PC-3 (cell line): ENCODE measurements at regions not wholly inside any gene's neighbourhood (a gene's known extent, or its start where the extent isn't known, plus 50 kb on each side); places are given as distances from the start of the nearest gene placed in this dataset.

Experiments
- EZH2phosphoT487 ChIP-seq: fragments of 300-600 bp; sonication (generic); IDR thresholded peaks from 2 replicates; pipeline ENCODE4 v1.6.1; 2018; ENCODE audit warnings: mild to moderate bottlenecking, antibody characterized with exemption, low read length, borderline replicate concordance
- TF ChIP-seq, protein P1 (sequence below): fragments of 300-600 bp; sonication (generic); conservative IDR thresholded peaks from 2 replicates; pipeline ENCODE4 v1.5.1; 2017; ENCODE audit warnings: antibody characterized with exemption, low read depth, mild to moderate bottlenecking, low read length

GRCh38 chr2:58914733-58915505 lies 673.8 kb upstream of the FANCL start:
- no peak for TF ChIP-seq EZH2phosphoT487
- TF ChIP-seq, protein P1, sequence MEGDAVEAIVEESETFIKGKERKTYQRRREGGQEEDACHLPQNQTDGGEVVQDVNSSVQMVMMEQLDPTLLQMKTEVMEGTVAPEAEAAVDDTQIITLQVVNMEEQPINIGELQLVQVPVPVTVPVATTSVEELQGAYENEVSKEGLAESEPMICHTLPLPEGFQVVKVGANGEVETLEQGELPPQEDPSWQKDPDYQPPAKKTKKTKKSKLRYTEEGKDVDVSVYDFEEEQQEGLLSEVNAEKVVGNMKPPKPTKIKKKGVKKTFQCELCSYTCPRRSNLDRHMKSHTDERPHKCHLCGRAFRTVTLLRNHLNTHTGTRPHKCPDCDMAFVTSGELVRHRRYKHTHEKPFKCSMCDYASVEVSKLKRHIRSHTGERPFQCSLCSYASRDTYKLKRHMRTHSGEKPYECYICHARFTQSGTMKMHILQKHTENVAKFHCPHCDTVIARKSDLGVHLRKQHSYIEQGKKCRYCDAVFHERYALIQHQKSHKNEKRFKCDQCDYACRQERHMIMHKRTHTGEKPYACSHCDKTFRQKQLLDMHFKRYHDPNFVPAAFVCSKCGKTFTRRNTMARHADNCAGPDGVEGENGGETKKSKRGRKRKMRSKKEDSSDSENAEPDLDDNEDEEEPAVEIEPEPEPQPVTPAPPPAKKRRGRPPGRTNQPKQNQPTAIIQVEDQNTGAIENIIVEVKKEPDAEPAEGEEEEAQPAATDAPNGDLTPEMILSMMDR, result no peak
